CD4-positive, alpha-beta T cell (primary cell): ENCODE measurements at regions not wholly inside any gene's neighbourhood (a gene's known extent, or its start where the extent isn't known, plus 50 kb on each side); places are given as distances from the start of the nearest gene placed in this dataset.

Source experiments
- ATAC-seq: fragments of 200-7000 bp; cut with Tn5 transposase; one replicate; pipeline ENCODE4 v1.10.0; 2022; ENCODE audit warnings: mild to moderate bottlenecking; ENCODE audit not compliant: poor library complexity
- CTCF ChIA-PET: fragments of 350-600 bp; sonication (Branson Sonifier 250); formaldehyde crosslinking; loops from one replicate; lab custom pipeline; 2021; ENCODE audit warnings: antibody characterized with exemption, inconsistent platforms; lab: Charles Lee
- POLR2A ChIA-PET: fragments of 350-600 bp; sonication (Branson Sonifier 250); formaldehyde crosslinking; loops from one replicate; lab custom pipeline; 2021; ENCODE audit warnings: antibody characterized with exemption, inconsistent platforms; lab: Charles Lee
- DNase-seq, 14 experiments: peaks; one replicate each; pipeline ENCODE4 v3.0.0-alpha.2; 2013 to 2020; ENCODE audit warnings: mixed read lengths in 2 of 14
- H3K27ac ChIP-seq, 2 donors: one replicate each; pipeline versions ENCODE4 v1.5.1 to v1.7.0; 2013; ENCODE audit warnings: low read length in 2 of 2, low read depth in 1 of 2, mild to moderate bottlenecking in 1 of 2
- H3K27me3 ChIP-seq, 2 experiments: 1 replicate in 1 of 2; 2 replicates in 1 of 2; pipeline versions ENCODE4 v1.6.1 to v1.7.0; 2013; ENCODE audit warnings: low read length in 2 of 2, control low read depth in 1 of 2, mild to moderate bottlenecking in 1 of 2, moderate library complexity in 1 of 2; ENCODE audit not compliant: insufficient read depth in 2 of 2, control insufficient read depth in 1 of 2
- H3K36me3 ChIP-seq: one replicate; pipeline ENCODE4 v1.6.1; 2013; ENCODE audit warnings: low read length, control low read depth; ENCODE audit not compliant: insufficient read depth
- H3K4me1 ChIP-seq: one replicate; pipeline ENCODE4 v1.6.1; 2013; ENCODE audit warnings: low read length, control low read depth; ENCODE audit not compliant: insufficient read depth
- H3K4me3 ChIP-seq: one replicate; pipeline ENCODE4 v1.5.1; 2013; ENCODE audit warnings: mild to moderate bottlenecking, low read length, moderate library complexity
- H3K9me3 ChIP-seq, 2 experiments: 1 replicate in 1 of 2; 2 replicates in 1 of 2; pipeline versions ENCODE4 v1.6.1 to v1.7.0; 2013; ENCODE audit warnings: low read length in 2 of 2, mild to moderate bottlenecking in 2 of 2, control low read depth in 1 of 2, moderate library complexity in 1 of 2; ENCODE audit not compliant: control insufficient read depth in 1 of 2, insufficient read depth in 1 of 2
- H3K27ac Mint-ChIP-seq: one replicate; pipeline ENCODE4 v1.8.0; 2020; ENCODE audit warnings: mixed read lengths
- H3K27me3 Mint-ChIP-seq: one replicate; pipeline ENCODE4 v1.8.0; 2021; ENCODE audit warnings: mixed read lengths
- H3K36me3 Mint-ChIP-seq: one replicate; pipeline ENCODE4 v1.8.0; 2021; ENCODE audit warnings: low read depth, mixed read lengths
- H3K4me1 Mint-ChIP-seq: one replicate; pipeline ENCODE4 v1.8.0; 2021; ENCODE audit warnings: low read depth, mixed read lengths
- H3K4me3 Mint-ChIP-seq: one replicate; pipeline ENCODE4 v1.8.0; 2020; ENCODE audit warnings: mild to moderate bottlenecking, mixed read lengths
- H3K9me3 Mint-ChIP-seq: one replicate; pipeline ENCODE4 v1.8.0; 2020; ENCODE audit warnings: mixed read lengths
- intact Hi-C, 2 experiments: fragments of 100-400 bp; cut with DNase I in 1 of 2; cut with micrococcal nuclease in 1 of 2; formaldehyde crosslinking; loops; one replicate each; pipeline versions ENCODE4 v1.15.1 to v1.9.0; 2023 to 2025; cut with DNase I, micrococcal nuclease
- TF ChIP-seq, protein P1 (sequence below): fragments of 200-600 bp; IDR thresholded peaks from one replicate; pipeline ENCODE4 v1.8.0; 2022; ENCODE audit warnings: antibody characterized with exemption, mild to moderate bottlenecking

DNA sequence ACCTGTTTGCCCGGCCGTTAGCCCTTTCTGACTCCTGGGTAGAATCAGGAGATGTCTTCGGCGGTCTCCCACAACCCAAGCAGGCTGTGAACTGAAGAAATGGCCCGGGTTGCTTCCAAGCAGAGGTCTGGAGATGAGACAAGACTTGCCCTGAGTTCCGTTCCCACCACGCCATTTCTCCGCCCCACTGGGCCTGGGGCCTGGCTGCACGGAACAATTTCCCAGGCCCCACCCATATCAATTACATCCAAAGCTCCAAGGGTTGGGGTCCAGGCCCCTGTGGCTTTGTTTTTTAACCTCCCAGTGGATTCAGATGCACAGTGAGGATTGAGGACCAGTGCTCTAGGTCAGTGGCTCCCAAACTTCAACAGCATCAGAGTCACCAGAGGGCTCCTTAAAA, 214.5 kb upstream of the ARID1B start:
- Histone ChIP-seq H3K27me3 (no peaks in the 10 kb centered on the region), H3K4me1 (peaks cover 6% of the 10 kb centered on the region), H3K9me3 (peaks cover 0 to 3% of the 10 kb centered on the region in 2 experiments), H3K36me3 (no peaks in the 10 kb centered on the region), H3K4me3 (no peak overlapping the region), H3K27ac (no peak overlapping the region)
- DNase-seq (no peak), ATAC-seq (no peak)
- H3K4me1 Mint-ChIP-seq: peaks cover 4% of the 10 kb centered on the region
- TF ChIP-seq, protein P1, sequence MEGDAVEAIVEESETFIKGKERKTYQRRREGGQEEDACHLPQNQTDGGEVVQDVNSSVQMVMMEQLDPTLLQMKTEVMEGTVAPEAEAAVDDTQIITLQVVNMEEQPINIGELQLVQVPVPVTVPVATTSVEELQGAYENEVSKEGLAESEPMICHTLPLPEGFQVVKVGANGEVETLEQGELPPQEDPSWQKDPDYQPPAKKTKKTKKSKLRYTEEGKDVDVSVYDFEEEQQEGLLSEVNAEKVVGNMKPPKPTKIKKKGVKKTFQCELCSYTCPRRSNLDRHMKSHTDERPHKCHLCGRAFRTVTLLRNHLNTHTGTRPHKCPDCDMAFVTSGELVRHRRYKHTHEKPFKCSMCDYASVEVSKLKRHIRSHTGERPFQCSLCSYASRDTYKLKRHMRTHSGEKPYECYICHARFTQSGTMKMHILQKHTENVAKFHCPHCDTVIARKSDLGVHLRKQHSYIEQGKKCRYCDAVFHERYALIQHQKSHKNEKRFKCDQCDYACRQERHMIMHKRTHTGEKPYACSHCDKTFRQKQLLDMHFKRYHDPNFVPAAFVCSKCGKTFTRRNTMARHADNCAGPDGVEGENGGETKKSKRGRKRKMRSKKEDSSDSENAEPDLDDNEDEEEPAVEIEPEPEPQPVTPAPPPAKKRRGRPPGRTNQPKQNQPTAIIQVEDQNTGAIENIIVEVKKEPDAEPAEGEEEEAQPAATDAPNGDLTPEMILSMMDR: no peak
- H3K9me3 Mint-ChIP-seq: peaks cover 7% of the 10 kb centered on the region
- intact Hi-C loops: loop anchor here (5.0 to 10.0 kb wide), 8 partner anchors 165 to 1235 kb away; no protein-coding TSS in a partner anchor
- no peaks in the 10 kb centered on the region for H3K36me3 Mint-ChIP-seq
- POLR2A ChIA-PET: no interaction called here
- CTCF ChIA-PET: interaction anchor here (1.2 kb wide), 1 partner anchor 123 kb away, joined by 4 read pairs; no protein-coding TSS in a partner anchor
- H3K27me3 Mint-ChIP-seq: peaks cover 4% of the 10 kb centered on the region
- no peak overlapping the region for H3K4me3 Mint-ChIP-seq
- no peak overlapping the region for H3K27ac Mint-ChIP-seq

DNA sequence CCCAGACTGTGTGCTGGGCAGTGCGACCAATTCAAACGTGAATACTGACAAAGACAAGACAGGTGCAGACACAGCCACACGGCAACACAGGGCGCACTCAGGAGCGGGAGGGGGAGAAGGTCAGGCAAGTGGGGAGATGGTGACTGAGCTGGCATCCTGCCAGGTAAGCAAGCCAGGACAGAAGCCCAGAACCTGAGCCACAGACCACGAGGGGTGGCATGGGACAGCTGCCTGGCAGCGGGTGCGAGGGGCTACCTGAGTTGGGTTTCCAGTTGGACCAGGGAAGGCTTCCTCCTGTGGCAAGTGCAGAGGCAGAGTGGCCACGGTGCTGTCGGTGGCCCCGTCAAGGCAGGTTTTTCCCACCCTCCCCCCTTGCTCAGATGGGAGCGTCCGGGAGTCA, 215.2 kb upstream of the ARID1B start:
- Histone ChIP-seq H3K36me3 (no peaks in the 10 kb centered on the region), H3K9me3 (peaks cover 0 to 3% of the 10 kb centered on the region in 2 experiments), H3K4me1 (peaks cover 6% of the 10 kb centered on the region), H3K27ac (no peak overlapping the region), H3K4me3 (no peak overlapping the region), H3K27me3 (no peaks in the 10 kb centered on the region)
- Mint-ChIP-seq H3K36me3 (no peaks in the 10 kb centered on the region), H3K27ac (no peak overlapping the region), H3K4me1 (peaks cover 4% of the 10 kb centered on the region), H3K9me3 (peaks cover 7% of the 10 kb centered on the region), H3K4me3 (no peak overlapping the region), H3K27me3 (peaks cover 5% of the 10 kb centered on the region)
- intact Hi-C loops: loop anchor here (5.0 to 10.0 kb wide), 8 partner anchors 165 to 1235 kb away; no protein-coding TSS in a partner anchor
- ChIA-PET POLR2A (no interaction called here), CTCF (no interaction called here)
- TF ChIP-seq, protein P1: no peak
- DNase-seq (no peak), ATAC-seq (no peak)

DNA sequence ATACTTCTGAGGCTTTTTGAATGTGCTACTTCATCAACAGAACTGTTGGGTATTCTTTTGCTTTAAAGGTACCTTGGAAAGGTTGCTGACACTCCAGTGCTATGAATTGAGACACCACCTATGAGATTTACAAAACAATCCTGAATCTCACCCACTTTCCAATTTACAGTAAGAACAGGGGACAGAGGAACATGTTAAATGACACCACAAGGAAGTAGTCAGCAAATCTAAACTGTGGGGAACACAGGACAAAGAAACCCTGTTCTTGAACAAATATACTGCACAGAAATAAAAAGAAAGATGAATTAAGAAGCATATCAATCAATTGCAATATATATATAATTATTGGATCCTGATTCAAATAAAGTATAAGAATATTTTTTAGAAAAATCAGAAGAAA, 216.7 kb upstream of the ARID1B start:
- ChIA-PET POLR2A (no interaction called here), CTCF (no interaction called here)
- peaks cover 6% of the 10 kb centered on the region for H3K4me1 ChIP-seq
- H3K36me3 ChIP-seq: no peaks in the 10 kb centered on the region
- Mint-ChIP-seq H3K4me1 (peaks cover 4% of the 10 kb centered on the region), H3K36me3 (no peaks in the 10 kb centered on the region), H3K27me3 (peaks cover 6% of the 10 kb centered on the region), H3K27ac (no peak overlapping the region), H3K9me3 (peaks cover 7% of the 10 kb centered on the region), H3K4me3 (no peak overlapping the region)
- H3K4me3 ChIP-seq: no peak overlapping the region
- no peak overlapping the region for H3K27ac ChIP-seq
- intact Hi-C loops: loop anchor here (5.0 to 10.0 kb wide), 8 partner anchors 163 to 1233 kb away; no protein-coding TSS in a partner anchor
- H3K9me3 ChIP-seq: peaks cover 0 to 3% of the 10 kb centered on the region in 2 experiments
- DNase-seq (no peak), ATAC-seq (no peak)
- TF ChIP-seq, protein P1: no peak
- no peaks in the 10 kb centered on the region for H3K27me3 ChIP-seq
